ENCODE measurements at regions not wholly inside any gene's neighbourhood (a gene's known extent, or its start where the extent isn't known, plus 50 kb on each side); places are given as distances from the start of the nearest gene placed in this dataset.

GRCh38 chr7:31407178-31407676 lies 66.7 kb upstream of the NEUROD6 start:
- no peak for TF ChIP-seq CTCF (conservative IDR thresholded peaks at IDR 0.05; ENCODE audit: low read length)
- no peak for TF ChIP-seq EZH2phosphoT487 (IDR thresholded peaks at IDR 0.05; ENCODE audit: borderline replicate concordance)

All from Loucy (cell line).